ENCODE measurements at regions not wholly inside any gene's neighbourhood (a gene's known extent, or its start where the extent isn't known, plus 50 kb on each side); places are given as distances from the start of the nearest gene placed in this dataset.

DNA sequence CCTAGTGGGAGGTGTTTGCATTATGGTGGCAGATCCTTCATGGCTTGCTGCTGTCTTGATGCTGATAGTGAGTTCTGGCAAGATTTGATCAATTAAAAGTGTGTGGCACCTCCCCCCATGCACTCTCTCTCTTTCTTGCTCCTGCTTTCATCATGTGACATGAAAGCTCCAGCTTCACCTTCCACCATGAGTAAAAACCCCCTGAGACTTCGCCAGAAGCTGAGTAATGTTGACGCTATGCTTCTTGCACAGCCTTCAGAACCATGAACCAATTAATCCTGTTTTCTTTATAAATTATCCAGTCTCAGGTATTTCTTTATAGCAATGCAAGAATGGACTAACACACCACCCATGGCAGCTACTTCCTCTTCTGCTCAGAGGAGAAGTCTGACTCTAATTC lies 2181.4 kb upstream of the PIK3C3 start:
- no peak for DNase-seq (ENCODE audit: low read depth in 6 of 9, low spot score in 9 of 9)

DNA sequence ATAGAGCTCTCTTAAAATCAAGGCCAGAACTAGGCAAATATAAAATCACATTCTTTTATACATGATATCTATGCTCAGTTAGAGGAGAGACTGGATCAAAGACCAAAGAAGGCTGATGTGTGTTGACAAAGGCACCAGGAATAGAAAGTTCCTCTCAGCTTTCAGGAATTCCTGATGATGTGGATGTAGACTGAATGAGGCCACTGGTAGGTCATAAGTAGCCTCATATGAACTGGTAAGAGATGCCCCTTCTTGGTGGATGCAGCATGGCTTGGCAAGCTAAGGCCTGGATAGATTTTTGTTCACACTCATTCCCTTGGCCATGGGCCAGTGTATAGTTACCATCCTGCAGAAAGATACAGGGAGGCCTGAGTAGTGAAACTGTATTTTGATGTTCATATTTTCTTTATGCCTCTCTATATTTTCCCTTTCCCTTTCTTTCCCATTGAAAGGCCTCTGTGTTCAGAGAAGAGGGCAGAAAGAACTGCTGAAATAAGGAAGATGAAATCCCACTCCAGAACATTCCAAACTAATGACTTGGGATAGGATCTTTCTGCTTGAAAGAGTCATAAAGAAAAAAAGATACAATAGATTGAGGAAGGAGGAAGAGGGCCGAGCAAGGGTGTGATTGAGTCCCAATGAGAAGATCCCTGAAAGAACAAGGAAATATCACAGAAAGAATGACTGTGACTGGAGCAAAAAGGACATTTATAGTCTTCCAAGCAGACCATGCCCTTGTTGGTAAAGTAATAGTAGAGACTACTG lies 2182.7 kb upstream of the PIK3C3 start:
- Histone ChIP-seq H3K9me3 (ENCODE audit: control insufficient read depth in 2 of 2, insufficient read depth in 1 of 2, low read length in 1 of 2) (no peaks in the 10 kb centered on the region), H3K4me3 (ENCODE audit: low read length in 2 of 2) (no peak overlapping the region), H3K27me3 (ENCODE audit: control insufficient read depth in 2 of 2, insufficient read depth in 1 of 2, low read length in 1 of 2) (no peaks in the 10 kb centered on the region), H3K36me3 (ENCODE audit: control insufficient read depth in 2 of 2, insufficient read depth in 2 of 2, low read length in 1 of 2) (no peaks in the 10 kb centered on the region), H3K27ac (ENCODE audit: low read depth in 1 of 2, low read length in 1 of 2) (no peak overlapping the region), H3K4me1 (ENCODE audit: control insufficient read depth in 2 of 2, insufficient read depth in 2 of 2, low read length in 2 of 2) (no peaks in the 10 kb centered on the region)
- WGBS: 95% methylated on average over 1 of the region's 1 CpG
- DNase-seq (ENCODE audit: low read depth in 6 of 9, low spot score in 9 of 9): no peak

More for the DNA sequence above, 2181.4 kb upstream of the PIK3C3 start:
- no peaks in the 10 kb centered on the region for H3K36me3 ChIP-seq (ENCODE audit: control insufficient read depth in 2 of 2, insufficient read depth in 2 of 2, low read length in 1 of 2)
- no peak overlapping the region for H3K27ac ChIP-seq (ENCODE audit: low read depth in 1 of 2, low read length in 1 of 2)
- H3K4me1 ChIP-seq (ENCODE audit: control insufficient read depth in 2 of 2, insufficient read depth in 2 of 2, low read length in 2 of 2): no peaks in the 10 kb centered on the region
- WGBS: 94% methylated on average over 2 of the region's 2 CpGs
- no peaks in the 10 kb centered on the region for H3K9me3 ChIP-seq (ENCODE audit: control insufficient read depth in 2 of 2, insufficient read depth in 1 of 2, low read length in 1 of 2)
- H3K4me3 ChIP-seq (ENCODE audit: low read length in 2 of 2): no peak overlapping the region
- no peaks in the 10 kb centered on the region for H3K27me3 ChIP-seq (ENCODE audit: control insufficient read depth in 2 of 2, insufficient read depth in 1 of 2, low read length in 1 of 2)

DNA sequence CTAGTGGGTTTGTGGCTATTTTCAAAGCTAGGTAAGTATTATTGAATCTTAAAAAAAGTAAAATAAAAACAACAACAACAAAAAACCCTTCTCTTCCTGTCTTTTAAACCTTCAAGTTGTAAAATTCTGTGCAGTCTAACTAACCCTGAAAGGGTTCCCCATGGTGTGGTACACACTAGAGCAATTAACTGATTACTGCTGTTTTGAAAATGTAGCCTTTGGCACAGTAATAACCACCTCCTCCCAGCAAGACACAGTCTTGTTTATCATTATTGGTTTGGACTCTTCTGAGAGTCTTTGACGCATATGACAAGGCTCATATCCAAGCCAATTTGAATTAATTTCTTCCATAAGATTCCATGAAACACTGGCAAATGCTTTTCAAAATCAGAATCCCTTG lies 2184.6 kb upstream of the PIK3C3 start:
- Histone ChIP-seq H3K4me1 (ENCODE audit: control insufficient read depth in 2 of 2, insufficient read depth in 2 of 2, low read length in 2 of 2) (no peaks in the 10 kb centered on the region), H3K27ac (ENCODE audit: low read depth in 1 of 2, low read length in 1 of 2) (no peak overlapping the region), H3K9me3 (ENCODE audit: control insufficient read depth in 2 of 2, insufficient read depth in 1 of 2, low read length in 1 of 2) (no peaks in the 10 kb centered on the region), H3K4me3 (ENCODE audit: low read length in 2 of 2) (no peak overlapping the region), H3K27me3 (ENCODE audit: control insufficient read depth in 2 of 2, insufficient read depth in 1 of 2, low read length in 1 of 2) (no peaks in the 10 kb centered on the region), H3K36me3 (ENCODE audit: control insufficient read depth in 2 of 2, insufficient read depth in 2 of 2, low read length in 1 of 2) (no peaks in the 10 kb centered on the region)
- no peak for DNase-seq (ENCODE audit: low read depth in 6 of 9, low spot score in 9 of 9)
- 100% methylated on average over 1 of the region's 1 CpG for WGBS

DNA sequence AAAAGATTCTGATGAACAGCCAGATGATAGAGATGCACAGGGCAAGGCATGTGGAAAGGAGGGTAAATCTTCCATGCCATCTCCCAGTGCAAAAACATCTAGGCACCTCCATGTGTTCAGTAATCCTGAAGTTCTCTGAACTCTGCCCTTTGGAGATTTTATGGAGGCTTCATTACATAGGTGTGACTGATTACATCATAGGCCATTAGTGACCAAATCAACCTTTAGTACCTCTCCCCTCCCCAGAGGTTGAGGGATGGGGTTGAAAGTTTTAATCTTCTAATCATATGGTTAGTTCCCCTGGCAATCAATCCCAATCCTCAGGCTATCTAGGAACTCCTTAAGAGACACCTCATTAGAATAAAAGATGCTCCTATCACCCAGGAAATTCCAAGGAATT lies 2190.2 kb upstream of the PIK3C3 start:
- Histone ChIP-seq H3K4me1 (ENCODE audit: control insufficient read depth in 2 of 2, insufficient read depth in 2 of 2, low read length in 2 of 2) (no peaks in the 10 kb centered on the region), H3K9me3 (ENCODE audit: control insufficient read depth in 2 of 2, insufficient read depth in 1 of 2, low read length in 1 of 2) (no peaks in the 10 kb centered on the region), H3K36me3 (ENCODE audit: control insufficient read depth in 2 of 2, insufficient read depth in 2 of 2, low read length in 1 of 2) (no peaks in the 10 kb centered on the region), H3K27me3 (ENCODE audit: control insufficient read depth in 2 of 2, insufficient read depth in 1 of 2, low read length in 1 of 2) (no peaks in the 10 kb centered on the region), H3K4me3 (ENCODE audit: low read length in 2 of 2) (no peak overlapping the region), H3K27ac (ENCODE audit: low read depth in 1 of 2, low read length in 1 of 2) (no peak overlapping the region)
- no peak for DNase-seq (ENCODE audit: low read depth in 6 of 9, low spot score in 9 of 9)

DNA sequence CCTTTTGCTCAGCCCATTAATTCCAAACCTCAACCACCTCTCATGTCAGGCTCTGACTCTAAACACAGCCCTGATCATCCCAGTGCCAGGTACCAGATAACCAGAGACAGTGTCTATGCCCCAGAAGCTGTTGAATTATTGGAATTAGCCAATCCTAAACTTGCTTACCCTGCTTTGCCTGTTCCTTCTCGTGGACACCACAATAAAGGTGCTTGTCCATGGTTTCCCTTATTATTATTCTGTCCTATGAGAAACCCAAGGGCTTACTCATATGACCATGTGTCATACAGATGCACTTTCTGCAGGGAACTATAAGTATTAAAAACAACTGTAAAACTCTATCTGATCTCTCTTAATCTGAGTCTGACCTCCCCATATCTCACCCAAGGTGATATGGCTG lies 2193.8 kb upstream of the PIK3C3 start:
- DNase-seq (ENCODE audit: low read depth in 6 of 9, low spot score in 9 of 9): no peak
- no peak overlapping the region for H3K4me3 ChIP-seq (ENCODE audit: low read length in 2 of 2)
- no peaks in the 10 kb centered on the region for H3K9me3 ChIP-seq (ENCODE audit: control insufficient read depth in 2 of 2, insufficient read depth in 1 of 2, low read length in 1 of 2)
- H3K36me3 ChIP-seq (ENCODE audit: control insufficient read depth in 2 of 2, insufficient read depth in 2 of 2, low read length in 1 of 2): no peaks in the 10 kb centered on the region
- H3K27me3 ChIP-seq (ENCODE audit: control insufficient read depth in 2 of 2, insufficient read depth in 1 of 2, low read length in 1 of 2): no peaks in the 10 kb centered on the region
- H3K4me1 ChIP-seq (ENCODE audit: control insufficient read depth in 2 of 2, insufficient read depth in 2 of 2, low read length in 2 of 2): no peaks in the 10 kb centered on the region
- 94% methylated on average over 1 of the region's 1 CpG for WGBS
- no peak overlapping the region for H3K27ac ChIP-seq (ENCODE audit: low read depth in 1 of 2, low read length in 1 of 2)

DNA sequence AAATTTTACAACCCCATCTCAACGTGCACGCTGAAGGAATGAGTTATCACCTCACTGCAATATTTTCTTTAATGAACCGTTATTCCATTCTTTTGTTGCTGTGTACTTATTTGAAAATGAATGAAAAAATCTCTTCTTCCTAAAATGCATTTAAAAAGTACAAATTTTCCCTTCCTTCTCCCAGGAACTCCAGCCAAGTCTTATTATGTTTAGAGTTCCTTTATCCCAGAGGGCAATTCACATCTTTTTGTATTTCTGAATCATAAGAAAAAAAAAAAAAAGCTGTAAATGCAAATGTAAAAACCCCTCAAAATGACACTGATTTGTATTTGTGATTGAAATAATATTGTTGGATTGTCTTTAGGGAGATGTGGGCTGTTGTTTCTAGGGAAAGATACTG lies 2194.3 kb upstream of the CELF4 start:
- Histone ChIP-seq H3K9me3 (ENCODE audit: control insufficient read depth in 2 of 2, insufficient read depth in 1 of 2, low read length in 1 of 2) (no peaks in the 10 kb centered on the region), H3K4me1 (ENCODE audit: control insufficient read depth in 2 of 2, insufficient read depth in 2 of 2, low read length in 2 of 2) (no peaks in the 10 kb centered on the region), H3K27ac (ENCODE audit: low read depth in 1 of 2, low read length in 1 of 2) (no peak overlapping the region), H3K4me3 (ENCODE audit: low read length in 2 of 2) (no peak overlapping the region), H3K27me3 (ENCODE audit: control insufficient read depth in 2 of 2, insufficient read depth in 1 of 2, low read length in 1 of 2) (no peaks in the 10 kb centered on the region), H3K36me3 (ENCODE audit: control insufficient read depth in 2 of 2, insufficient read depth in 2 of 2, low read length in 1 of 2) (no peaks in the 10 kb centered on the region)
- DNase-seq (ENCODE audit: low read depth in 6 of 9, low spot score in 9 of 9): no peak
- WGBS: 96% methylated on average over 3 of the region's 3 CpGs

DNA sequence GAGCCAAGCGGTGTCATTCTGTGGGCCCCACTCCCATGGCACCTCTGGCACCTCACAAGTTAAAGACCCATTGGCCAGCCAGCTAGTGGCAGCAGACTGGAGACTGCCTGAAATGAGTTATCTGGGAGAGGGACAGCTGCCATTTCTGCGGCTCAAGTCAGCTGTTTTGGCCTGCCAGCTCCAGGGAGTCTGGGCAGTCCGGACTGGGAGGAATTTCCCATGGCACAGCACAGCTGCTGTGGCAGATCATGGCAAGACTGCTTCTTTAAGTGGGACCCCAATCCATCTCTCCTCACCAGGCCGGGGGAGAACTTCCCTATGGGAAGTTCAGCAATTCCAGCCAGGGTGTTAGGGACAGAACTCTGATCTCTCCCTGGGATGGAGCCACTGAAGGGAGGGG lies 2187.6 kb upstream of the CELF4 start:
- DNase-seq (ENCODE audit: low read depth in 6 of 9, low spot score in 9 of 9): no peak
- H3K9me3 ChIP-seq (ENCODE audit: control insufficient read depth in 2 of 2, insufficient read depth in 1 of 2, low read length in 1 of 2): peaks cover 0 to 12% of the 10 kb centered on the region in 2 donors
- 96% methylated on average over 4 of the region's 4 CpGs for WGBS

DNA sequence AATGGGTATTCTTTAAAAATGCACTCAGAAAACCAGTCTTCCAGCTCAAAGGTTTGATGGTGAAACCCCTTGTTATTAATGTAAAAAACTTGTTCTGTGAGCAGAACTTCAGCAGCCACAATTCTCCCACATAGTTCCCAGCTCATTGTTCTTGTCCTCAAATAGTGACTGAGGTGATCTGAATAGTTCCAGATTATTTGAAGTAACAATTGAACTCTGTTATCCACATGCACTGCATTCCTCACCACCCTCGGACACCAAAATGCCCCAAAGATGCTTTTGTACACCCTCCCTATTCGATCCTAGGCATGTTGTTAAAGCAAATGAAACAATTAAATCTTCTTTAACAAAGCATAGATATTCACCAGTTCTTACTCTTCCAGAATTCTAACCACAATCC lies 2186.8 kb upstream of the CELF4 start:
- Histone ChIP-seq H3K4me1 (ENCODE audit: control insufficient read depth in 2 of 2, insufficient read depth in 2 of 2, low read length in 2 of 2) (no peaks in the 10 kb centered on the region), H3K36me3 (ENCODE audit: control insufficient read depth in 2 of 2, insufficient read depth in 2 of 2, low read length in 1 of 2) (peaks cover 0 to 3% of the 10 kb centered on the region in 2 donors), H3K27me3 (ENCODE audit: control insufficient read depth in 2 of 2, insufficient read depth in 1 of 2, low read length in 1 of 2) (no peaks in the 10 kb centered on the region), H3K27ac (ENCODE audit: low read depth in 1 of 2, low read length in 1 of 2) (no peak overlapping the region), H3K4me3 (ENCODE audit: low read length in 2 of 2) (no peak overlapping the region), H3K9me3 (ENCODE audit: control insufficient read depth in 2 of 2, insufficient read depth in 1 of 2, low read length in 1 of 2) (peaks cover 0 to 12% of the 10 kb centered on the region in 2 donors)
- 74% methylated on average over 2 of the region's 2 CpGs for WGBS
- DNase-seq (ENCODE audit: low read depth in 6 of 9, low spot score in 9 of 9): no peak

More for the DNA sequence above, 2187.6 kb upstream of the CELF4 start:
- Histone ChIP-seq H3K4me3 (ENCODE audit: low read length in 2 of 2) (no peak overlapping the region), H3K27me3 (ENCODE audit: control insufficient read depth in 2 of 2, insufficient read depth in 1 of 2, low read length in 1 of 2) (no peaks in the 10 kb centered on the region), H3K36me3 (ENCODE audit: control insufficient read depth in 2 of 2, insufficient read depth in 2 of 2, low read length in 1 of 2) (peaks cover 0 to 3% of the 10 kb centered on the region in 2 donors), H3K27ac (ENCODE audit: low read depth in 1 of 2, low read length in 1 of 2) (no peak overlapping the region), H3K4me1 (ENCODE audit: control insufficient read depth in 2 of 2, insufficient read depth in 2 of 2, low read length in 2 of 2) (no peaks in the 10 kb centered on the region)

DNA sequence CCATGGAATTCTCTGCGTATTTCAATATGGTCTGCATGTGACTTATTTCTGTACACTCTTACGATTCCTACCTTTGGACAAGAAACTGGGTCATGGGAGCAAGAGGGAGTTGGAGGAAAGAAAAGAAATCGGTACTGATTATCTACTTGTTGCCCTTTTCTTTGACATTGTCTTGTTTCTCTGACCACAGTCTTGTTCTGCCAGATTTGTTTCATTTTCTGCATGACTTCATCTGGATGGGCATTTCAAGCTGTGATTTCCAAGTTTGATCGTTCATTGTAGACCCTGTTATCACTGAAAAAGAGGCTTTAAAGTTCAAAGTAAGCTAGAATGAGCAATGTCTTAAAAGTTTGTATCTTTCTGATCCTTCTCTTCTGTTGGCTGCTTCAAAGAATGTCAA lies 2186.3 kb upstream of the CELF4 start:
- no peaks in the 10 kb centered on the region for H3K4me1 ChIP-seq (ENCODE audit: control insufficient read depth in 2 of 2, insufficient read depth in 2 of 2, low read length in 2 of 2)
- H3K27me3 ChIP-seq (ENCODE audit: control insufficient read depth in 2 of 2, insufficient read depth in 1 of 2, low read length in 1 of 2): no peaks in the 10 kb centered on the region
- H3K36me3 ChIP-seq (ENCODE audit: control insufficient read depth in 2 of 2, insufficient read depth in 2 of 2, low read length in 1 of 2): peaks cover 0 to 3% of the 10 kb centered on the region in 2 donors
- no peak overlapping the region for H3K4me3 ChIP-seq (ENCODE audit: low read length in 2 of 2)
- WGBS: 95% methylated on average over 4 of the region's 4 CpGs
- H3K9me3 ChIP-seq (ENCODE audit: control insufficient read depth in 2 of 2, insufficient read depth in 1 of 2, low read length in 1 of 2): peaks cover 0 to 12% of the 10 kb centered on the region in 2 donors
- H3K27ac ChIP-seq (ENCODE audit: low read depth in 1 of 2, low read length in 1 of 2): no peak overlapping the region
- DNase-seq (ENCODE audit: low read depth in 6 of 9, low spot score in 9 of 9): no peak

Measured in thymus (tissue), 11 donors.